HUES64 (cell line): ENCODE measurements at regions not wholly inside any gene's neighbourhood (a gene's known extent, or its start where the extent isn't known, plus 50 kb on each side); places are given as distances from the start of the nearest gene placed in this dataset.

Experiments
- H3K27ac ChIP-seq: 2 replicates; pipeline ENCODE4 v1.7.0; 2013; ENCODE audit warnings: low read depth, low read length, inconsistent platforms
- H3K27me3 ChIP-seq: 2 replicates; pipeline ENCODE4 v1.6.1; 2013; ENCODE audit warnings: mild to moderate bottlenecking, low read length; ENCODE audit not compliant: insufficient read depth
- H3K36me3 ChIP-seq: 2 replicates; pipeline ENCODE4 v1.6.1; 2013; ENCODE audit warnings: mild to moderate bottlenecking, low read length; ENCODE audit not compliant: insufficient read depth
- H3K4me1 ChIP-seq: 2 replicates; pipeline ENCODE4 v1.6.1; 2013; ENCODE audit warnings: mild to moderate bottlenecking, low read length, moderate library complexity; ENCODE audit not compliant: insufficient read depth
- H3K4me3 ChIP-seq: 2 replicates; pipeline ENCODE4 v1.5.1; 2013; ENCODE audit warnings: mild to moderate bottlenecking, low read length, moderate library complexity
- H3K9ac ChIP-seq: 2 replicates; pipeline ENCODE4 v1.6.1; 2013; ENCODE audit warnings: mild to moderate bottlenecking, low read depth, low read length
- H3K9me3 ChIP-seq: 2 replicates; pipeline ENCODE4 v1.6.1; 2013; ENCODE audit warnings: low read depth, low read length; ENCODE audit not compliant: insufficient read depth
- WGBS: fragments of 150-250, 120-280 bp; methylation state at CpG from one replicate; pipeline ENCODE4 v1.1.7; 2013; ENCODE audit warnings: missing lambda C conversion rate; 5-methylcytosine and 5-hydroxymethylcytosine counted together

DNA sequence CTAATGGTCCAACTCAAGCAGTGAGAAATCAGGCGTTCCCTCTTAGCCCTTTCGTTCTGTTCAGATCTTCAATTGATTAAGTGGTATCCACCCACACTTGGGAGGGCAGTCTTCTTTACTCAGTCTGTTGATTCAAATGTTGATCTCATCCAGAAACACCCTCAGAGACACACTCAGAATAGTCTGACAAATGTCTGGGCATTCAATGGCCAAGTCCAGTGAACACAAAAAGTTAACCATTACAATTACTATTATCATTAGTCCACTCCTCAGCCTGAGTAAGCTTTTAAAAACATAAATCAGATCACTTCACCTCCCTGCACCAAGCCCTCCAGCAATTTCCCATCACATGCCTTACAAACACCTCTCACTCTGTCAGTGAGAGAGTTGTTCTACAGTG, 423.2 kb downstream of the RFPL4B start:
- peaks cover 12% of the 10 kb centered on the region; the same call in 1 of the 2 replicates for H3K9me3 ChIP-seq
- H3K27ac ChIP-seq: no peak overlapping the region
- 97% methylated on average over 2 of the region's 2 CpGs for WGBS

DNA sequence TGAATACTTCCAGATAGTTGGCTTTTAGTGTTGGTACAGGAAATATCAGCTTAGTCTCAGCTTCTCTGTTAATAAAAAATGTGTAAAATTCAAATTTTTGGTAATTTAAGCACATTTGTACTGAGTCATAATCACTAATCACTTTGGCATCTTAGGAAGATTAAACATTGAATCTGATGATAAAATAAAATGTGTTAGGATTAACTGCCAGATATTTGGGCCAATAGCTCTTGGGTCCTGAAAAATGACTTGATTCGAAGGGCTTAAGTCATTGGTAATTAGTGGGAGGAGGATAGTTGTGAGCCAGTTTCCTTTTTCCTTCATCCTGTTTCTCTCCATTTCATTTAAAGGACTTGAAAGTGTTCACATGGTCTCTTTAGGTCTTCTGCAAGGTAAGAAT, 426.1 kb downstream of the RFPL4B start:
- Histone ChIP-seq H3K9me3 (peaks cover 4% of the 10 kb centered on the region; the same call in 1 of the 2 replicates), H3K27me3 (no peaks in the 10 kb centered on the region), H3K9ac (no peak overlapping the region), H3K36me3 (no peaks in the 10 kb centered on the region), H3K4me3 (no peak overlapping the region), H3K27ac (no peak overlapping the region), H3K4me1 (no peaks in the 10 kb centered on the region)
- 0% methylated on average over 1 of the region's 1 CpG for WGBS

More for the DNA sequence above, 423.2 kb downstream of the RFPL4B start:
- H3K4me1 ChIP-seq: no peaks in the 10 kb centered on the region
- H3K36me3 ChIP-seq: 0 out of 2 replicates have a peak, but pooled peaks cover 2% of the 10 kb centered on the region
- no peaks in the 10 kb centered on the region for H3K27me3 ChIP-seq
- no peak overlapping the region for H3K4me3 ChIP-seq
- no peak overlapping the region for H3K9ac ChIP-seq

DNA sequence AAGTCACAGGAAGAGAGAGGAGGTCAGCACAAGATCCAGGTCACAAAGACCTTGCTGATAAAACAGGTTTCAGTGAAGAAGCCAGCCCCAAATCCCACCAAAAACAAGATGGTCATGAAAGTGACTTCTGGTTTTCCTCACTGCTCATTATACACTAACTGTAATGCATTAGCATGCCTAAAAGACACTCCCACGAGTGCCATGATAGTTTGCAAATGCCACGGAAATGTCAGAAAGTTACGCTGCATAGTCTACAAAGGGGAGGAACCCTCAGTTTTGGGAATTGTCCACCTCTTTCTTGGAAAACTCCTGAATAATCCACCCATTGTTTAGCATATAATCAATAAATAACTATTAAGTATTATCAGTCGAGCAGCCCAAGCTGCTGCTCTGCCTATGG, 427.2 kb downstream of the RFPL4B start:
- 0 out of 2 replicates have a peak, but pooled peaks cover 2% of the 10 kb centered on the region for H3K4me1 ChIP-seq
- no peaks in the 10 kb centered on the region for H3K27me3 ChIP-seq
- no peak overlapping the region for H3K27ac ChIP-seq
- 93% methylated on average over 4 of the region's 4 CpGs for WGBS
- no peaks in the 10 kb centered on the region for H3K9me3 ChIP-seq
- H3K36me3 ChIP-seq: no peaks in the 10 kb centered on the region
- H3K9ac ChIP-seq: no peak overlapping the region
- H3K4me3 ChIP-seq: no peak overlapping the region

DNA sequence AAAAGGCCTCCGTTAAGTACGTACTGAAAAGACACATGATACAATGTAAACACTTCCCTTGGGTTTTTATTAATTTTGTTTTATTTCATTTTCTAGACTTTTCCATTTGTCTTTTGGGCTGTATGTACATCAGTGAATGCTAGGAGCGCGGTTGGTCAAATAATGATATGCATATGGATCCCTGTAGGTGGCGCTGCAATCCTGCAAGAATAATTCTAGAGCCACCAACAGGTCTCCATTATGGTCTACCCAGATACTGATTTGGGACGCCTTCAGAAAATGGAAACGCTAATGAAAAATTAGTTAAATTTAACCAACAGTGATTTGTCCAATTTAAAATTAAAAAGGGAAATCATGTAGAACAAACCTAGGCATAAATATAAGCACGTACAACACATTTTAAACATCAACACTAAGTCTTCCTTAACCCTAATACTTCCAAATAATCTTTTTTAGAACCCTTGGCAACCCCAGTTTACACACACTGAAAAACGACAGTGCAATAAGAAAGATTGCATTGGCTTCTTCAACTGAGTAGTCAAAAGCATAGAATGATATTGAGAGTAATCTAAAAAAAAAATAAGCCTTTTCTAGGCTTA, 433.5 kb downstream of the RFPL4B start:
- H3K9me3 ChIP-seq: no peaks in the 10 kb centered on the region
- WGBS: 20% methylated on average over 6 of the region's 9 CpGs
- no peaks in the 10 kb centered on the region for H3K27me3 ChIP-seq
- H3K4me3 ChIP-seq: no peak overlapping the region
- no peak overlapping the region for H3K9ac ChIP-seq
- no peak overlapping the region for H3K27ac ChIP-seq
- H3K36me3 ChIP-seq: no peaks in the 10 kb centered on the region
- H3K4me1 ChIP-seq: peaks cover 12% of the 10 kb centered on the region; the same call in 1 of the 2 replicates

DNA sequence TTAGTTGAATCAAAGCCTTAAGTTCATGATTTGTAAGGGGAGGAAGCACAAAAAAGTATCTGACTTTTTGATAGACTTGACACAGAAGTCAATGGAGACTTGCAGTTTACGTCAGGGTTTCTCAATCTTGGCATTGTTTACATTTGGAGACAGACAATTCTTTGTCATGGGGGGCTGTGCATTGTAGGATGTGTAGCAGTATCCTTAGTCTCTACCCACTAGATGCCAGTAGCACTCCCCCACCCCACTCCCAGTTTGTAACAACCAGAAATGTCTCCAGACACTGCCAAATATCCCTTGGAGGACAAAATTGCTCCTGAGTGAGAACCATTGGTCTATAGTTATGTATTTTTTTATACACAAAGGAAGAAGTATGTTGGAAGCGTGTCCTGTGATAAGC, 434.1 kb downstream of the RFPL4B start:
- H3K27me3 ChIP-seq: no peaks in the 10 kb centered on the region
- peaks cover 12% of the 10 kb centered on the region; the same call in 1 of the 2 replicates for H3K4me1 ChIP-seq
- H3K4me3 ChIP-seq: no peak overlapping the region
- WGBS: 59% methylated on average over 1 of the region's 2 CpGs
- H3K27ac ChIP-seq: no peak overlapping the region
- no peak overlapping the region for H3K9ac ChIP-seq
- no peaks in the 10 kb centered on the region for H3K36me3 ChIP-seq
- H3K9me3 ChIP-seq: no peaks in the 10 kb centered on the region

DNA sequence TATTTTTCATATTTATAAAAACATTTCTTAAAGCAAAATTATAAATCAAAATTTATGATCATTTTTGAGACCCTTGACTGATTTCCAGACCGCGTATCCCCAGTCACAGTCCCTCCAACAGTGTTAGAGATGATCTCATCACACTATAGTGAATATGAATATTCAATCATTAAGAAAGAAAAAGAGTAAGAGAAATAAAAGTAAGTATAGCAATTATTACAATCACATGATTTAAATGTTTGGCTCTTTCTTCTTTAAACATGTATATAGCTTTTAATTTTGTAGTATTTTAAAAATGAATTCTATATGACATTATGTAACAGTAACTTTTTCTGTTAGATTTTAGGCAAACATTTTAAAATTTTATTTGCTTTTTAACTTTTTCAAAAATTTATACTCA, 438.3 kb downstream of the RFPL4B start:
- H3K27ac ChIP-seq: no peak overlapping the region

DNA sequence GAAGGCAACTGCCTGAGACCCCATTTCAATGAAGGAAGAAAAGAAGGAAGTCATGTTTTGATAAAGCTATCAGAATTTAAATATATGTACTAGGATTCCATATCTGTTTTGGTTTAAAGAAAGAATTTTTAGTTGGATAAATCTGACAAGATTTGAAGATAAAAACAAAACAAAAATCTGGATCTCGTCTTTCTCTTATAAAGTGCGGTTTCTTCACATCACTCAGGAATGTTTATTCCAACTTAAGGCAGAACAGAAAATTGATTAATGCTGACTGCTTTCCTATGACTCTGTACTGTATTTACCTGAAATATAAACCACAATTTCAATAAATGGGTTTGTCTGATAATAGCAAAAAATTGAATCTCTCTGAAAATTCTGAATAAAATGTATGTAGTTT, 439.7 kb downstream of the RFPL4B start:
- no peaks in the 10 kb centered on the region for H3K9me3 ChIP-seq
- no peak overlapping the region for H3K9ac ChIP-seq
- H3K27me3 ChIP-seq: no peaks in the 10 kb centered on the region
- H3K4me1 ChIP-seq: no peaks in the 10 kb centered on the region
- WGBS: 100% methylated on average over 2 of the region's 2 CpGs
- no peak overlapping the region for H3K4me3 ChIP-seq
- no peaks in the 10 kb centered on the region for H3K36me3 ChIP-seq
- no peak overlapping the region for H3K27ac ChIP-seq

More for the DNA sequence above, 438.3 kb downstream of the RFPL4B start:
- H3K4me3 ChIP-seq: no peak overlapping the region
- no CpG with 5 or more reads among the region's 2 CpGs for WGBS
- H3K9me3 ChIP-seq: no peaks in the 10 kb centered on the region
- no peaks in the 10 kb centered on the region for H3K4me1 ChIP-seq
- no peaks in the 10 kb centered on the region for H3K36me3 ChIP-seq
- H3K9ac ChIP-seq: no peak overlapping the region
- no peaks in the 10 kb centered on the region for H3K27me3 ChIP-seq

DNA sequence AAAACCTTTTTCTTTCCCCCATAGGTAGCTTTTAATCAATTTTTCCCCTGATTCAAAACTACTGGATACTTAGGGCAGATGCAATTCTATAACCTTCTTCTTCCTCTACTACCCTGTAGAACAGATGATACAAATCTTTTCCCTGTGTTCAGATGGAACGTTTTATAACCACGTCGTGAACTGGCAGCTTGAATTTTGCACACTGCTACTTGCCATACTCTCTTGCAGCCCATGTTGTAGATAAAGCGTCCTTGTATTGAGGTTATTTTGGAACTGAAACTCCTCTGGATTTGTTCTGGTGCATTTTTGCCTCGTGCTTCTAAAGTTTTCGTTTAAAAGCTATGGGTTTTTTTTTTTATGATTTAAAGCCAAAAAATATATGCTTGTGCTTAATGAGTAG, 440.2 kb downstream of the RFPL4B start:
- 95% methylated on average over 6 of the region's 6 CpGs for WGBS

DNA sequence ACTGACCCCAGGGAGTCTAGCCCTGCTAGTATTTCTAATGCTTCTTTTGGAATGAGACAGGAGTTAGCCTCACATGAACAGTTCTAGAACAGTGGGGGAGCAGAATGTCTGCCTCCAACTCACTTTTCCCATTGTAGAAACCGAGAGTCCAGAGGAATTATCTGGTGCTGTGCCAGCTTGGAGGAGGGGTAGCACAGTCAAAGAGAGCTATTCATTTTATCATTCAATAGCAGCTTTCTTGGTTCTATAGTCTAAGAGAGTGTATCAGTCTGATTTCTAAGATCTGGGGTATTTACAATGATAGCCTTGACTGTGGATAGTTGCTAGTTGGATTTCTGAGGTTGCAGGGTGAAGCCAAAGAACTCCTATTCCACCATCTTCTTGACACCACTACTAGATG, 448.2 kb downstream of the RFPL4B start:
- no CpG with 5 or more reads among the region's 1 CpG for WGBS

More for the DNA sequence above, 440.2 kb downstream of the RFPL4B start:
- Histone ChIP-seq H3K9ac (no peak overlapping the region), H3K27ac (no peak overlapping the region), H3K4me3 (no peak overlapping the region), H3K9me3 (no peaks in the 10 kb centered on the region), H3K4me1 (no peaks in the 10 kb centered on the region), H3K27me3 (no peaks in the 10 kb centered on the region), H3K36me3 (no peaks in the 10 kb centered on the region)

DNA sequence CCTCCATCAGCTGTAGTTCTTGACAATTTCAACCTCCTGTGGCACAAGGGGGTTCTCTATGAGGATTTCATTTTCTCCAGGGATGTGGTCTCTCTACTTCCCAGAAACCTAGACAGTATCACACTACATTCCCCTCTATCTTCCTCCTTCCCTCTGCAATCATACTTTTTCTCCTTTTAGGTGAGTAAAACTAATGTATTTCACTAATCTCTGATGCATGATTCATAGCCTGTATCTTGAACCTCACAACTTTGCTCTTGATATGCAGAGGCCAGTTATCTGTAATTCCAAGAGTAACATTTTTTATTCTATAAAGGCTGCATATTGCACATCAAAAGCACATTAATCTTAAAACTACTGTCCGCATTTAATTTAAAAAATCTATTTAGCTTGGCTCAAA, 449.6 kb downstream of the RFPL4B start:
- no peaks in the 10 kb centered on the region for H3K36me3 ChIP-seq
- whole genome bisulfite sequencing: 100% methylated on average over 1 of the region's 1 CpG
- H3K4me3 ChIP-seq: no peak overlapping the region
- no peak overlapping the region for H3K9ac ChIP-seq
- H3K27ac ChIP-seq: no peak overlapping the region
- peaks cover 15% of the 10 kb centered on the region; the same call in 1 of the 2 replicates for H3K27me3 ChIP-seq
- H3K9me3 ChIP-seq: no peaks in the 10 kb centered on the region; the same call in 1 of the 2 replicates
- no peaks in the 10 kb centered on the region for H3K4me1 ChIP-seq

More for the DNA sequence above, 448.2 kb downstream of the RFPL4B start:
- Histone ChIP-seq H3K27me3 (peaks cover 15% of the 10 kb centered on the region; the same call in 1 of the 2 replicates), H3K4me3 (no peak overlapping the region), H3K9me3 (no peaks in the 10 kb centered on the region; the same call in 1 of the 2 replicates), H3K4me1 (no peaks in the 10 kb centered on the region), H3K27ac (no peak overlapping the region), H3K9ac (no peak overlapping the region), H3K36me3 (no peaks in the 10 kb centered on the region)

DNA sequence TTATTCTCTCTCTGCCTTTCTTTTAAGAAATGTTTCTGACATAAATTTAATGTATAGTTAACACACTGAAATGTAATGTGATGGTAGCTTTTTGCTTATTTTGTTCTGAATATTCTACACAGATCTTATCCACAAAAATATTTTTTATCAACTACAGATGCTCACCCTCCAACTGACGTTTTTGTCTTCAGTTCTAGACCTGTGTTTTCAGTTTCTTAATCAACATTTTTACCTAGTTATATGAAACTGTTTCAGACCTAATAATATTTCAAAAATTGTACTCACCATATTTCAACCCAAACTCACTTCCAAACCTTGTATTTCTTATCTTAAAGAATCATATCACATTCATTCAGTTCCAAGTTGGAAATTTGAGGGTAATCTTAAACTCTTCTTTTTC, 452.8 kb downstream of the RFPL4B start:
- Histone ChIP-seq H3K9me3 (no peaks in the 10 kb centered on the region), H3K27ac (no peak overlapping the region), H3K27me3 (peaks cover 7% of the 10 kb centered on the region; the same call in 1 of the 2 replicates), H3K4me3 (no peak overlapping the region), H3K36me3 (no peaks in the 10 kb centered on the region), H3K9ac (no peak overlapping the region), H3K4me1 (0 out of 2 replicates have a peak, but pooled peaks cover 4% of the 10 kb centered on the region)
- WGBS: 93% methylated on average over 1 of the region's 1 CpG
